ENCODE measurements at regions not wholly inside any gene's neighbourhood (a gene's known extent, or its start where the extent isn't known, plus 50 kb on each side); places are given as distances from the start of the nearest gene placed in this dataset.

DNA sequence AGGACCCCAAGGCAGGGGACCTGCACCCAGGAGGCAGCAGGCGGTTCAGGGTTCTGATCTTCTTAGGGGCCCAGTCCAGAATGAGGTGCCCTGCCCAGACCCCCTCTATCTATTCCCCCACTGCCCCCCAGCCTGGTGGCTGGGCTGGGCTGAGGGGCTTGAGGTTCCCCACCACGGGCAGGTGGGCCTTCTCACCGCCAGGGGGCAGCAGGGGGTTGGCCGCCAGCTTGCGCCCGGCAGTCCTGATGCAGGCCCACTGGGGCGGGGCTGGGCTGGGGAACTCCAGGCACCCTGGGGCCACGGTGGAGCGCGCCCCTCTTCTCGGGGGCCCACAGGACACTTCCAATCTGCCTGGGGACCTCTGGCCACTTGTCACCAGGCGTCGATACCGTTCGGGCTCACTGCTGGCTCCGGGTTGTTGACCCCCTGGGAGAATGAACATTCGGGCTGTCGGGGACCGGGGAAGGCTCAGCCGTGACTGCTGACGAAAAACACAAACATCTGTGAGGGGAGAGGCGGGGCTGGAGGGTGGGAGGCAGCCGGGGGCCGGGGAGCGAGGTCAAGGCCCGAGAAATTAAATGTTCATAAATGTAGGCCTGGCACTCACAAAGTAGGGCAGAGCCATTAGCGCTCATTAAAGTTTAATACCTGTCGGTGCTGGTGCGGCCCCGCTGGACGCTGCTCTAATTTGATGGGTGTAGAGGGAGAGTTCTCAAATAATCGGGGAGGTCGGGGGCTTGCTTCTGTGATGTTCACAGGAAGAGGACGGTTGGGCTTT is 219.3 kb upstream of the GSE1 start:
- TF ChIP-seq, protein P1, sequence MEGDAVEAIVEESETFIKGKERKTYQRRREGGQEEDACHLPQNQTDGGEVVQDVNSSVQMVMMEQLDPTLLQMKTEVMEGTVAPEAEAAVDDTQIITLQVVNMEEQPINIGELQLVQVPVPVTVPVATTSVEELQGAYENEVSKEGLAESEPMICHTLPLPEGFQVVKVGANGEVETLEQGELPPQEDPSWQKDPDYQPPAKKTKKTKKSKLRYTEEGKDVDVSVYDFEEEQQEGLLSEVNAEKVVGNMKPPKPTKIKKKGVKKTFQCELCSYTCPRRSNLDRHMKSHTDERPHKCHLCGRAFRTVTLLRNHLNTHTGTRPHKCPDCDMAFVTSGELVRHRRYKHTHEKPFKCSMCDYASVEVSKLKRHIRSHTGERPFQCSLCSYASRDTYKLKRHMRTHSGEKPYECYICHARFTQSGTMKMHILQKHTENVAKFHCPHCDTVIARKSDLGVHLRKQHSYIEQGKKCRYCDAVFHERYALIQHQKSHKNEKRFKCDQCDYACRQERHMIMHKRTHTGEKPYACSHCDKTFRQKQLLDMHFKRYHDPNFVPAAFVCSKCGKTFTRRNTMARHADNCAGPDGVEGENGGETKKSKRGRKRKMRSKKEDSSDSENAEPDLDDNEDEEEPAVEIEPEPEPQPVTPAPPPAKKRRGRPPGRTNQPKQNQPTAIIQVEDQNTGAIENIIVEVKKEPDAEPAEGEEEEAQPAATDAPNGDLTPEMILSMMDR (IDR thresholded peaks at IDR 0.05): peak; percentile 79 to 92 (median 86)
- TF ChIP-seq POLR2A (IDR thresholded peaks at IDR 0.05): no peak

All from heart left ventricle (tissue), 13 donors.